MCF 10A (cell line): ENCODE measurements at regions not wholly inside any gene's neighbourhood (a gene's known extent, or its start where the extent isn't known, plus 50 kb on each side); places are given as distances from the start of the nearest gene placed in this dataset.

Experiments used
- BruUV-seq: library from RNA; stranded (reverse); fragments of 400-500 nt; replicated peaks from 2 replicates; lab custom pipeline; 2021; lab: Mats Ljungman, UMichigan
- CTCF ChIA-PET: fragments of 300-600 bp; sonication (Branson Sonifier 250); formaldehyde crosslinking; extraction: SDS; loops from one replicate; lab custom pipeline; 2021; ENCODE audit warnings: antibody characterized with exemption, inconsistent platforms; lab: Yijun Ruan, JAX
- POLR2A ChIA-PET: fragments of 300-600, 350-650 bp; sonication (Branson Sonifier 250); formaldehyde crosslinking; extraction: SDS; loops from one replicate; lab custom pipeline; 2020; ENCODE audit warnings: antibody characterized with exemption, inconsistent platforms; lab: Yijun Ruan, JAX
- DNase-seq: peaks from one replicate; pipeline ENCODE4 v3.0.0-alpha.2; 2018; ENCODE audit not compliant: unreplicated experiment
- H3K27ac Mint-ChIP-seq: one replicate; pipeline ENCODE4 v1.8.0; 2022; ENCODE audit warnings: mild to moderate bottlenecking, low read depth, mixed read lengths; ENCODE audit not compliant: unreplicated experiment
- H3K27me3 Mint-ChIP-seq: one replicate; pipeline ENCODE4 v1.8.0; 2022; ENCODE audit warnings: mixed read lengths; ENCODE audit not compliant: insufficient read depth, unreplicated experiment
- H3K36me3 Mint-ChIP-seq: one replicate; pipeline ENCODE4 v1.8.0; 2022; ENCODE audit warnings: mild to moderate bottlenecking, moderate library complexity, mixed read lengths; ENCODE audit not compliant: insufficient read depth, unreplicated experiment
- H3K4me1 Mint-ChIP-seq: one replicate; pipeline ENCODE4 v1.8.0; 2022; ENCODE audit warnings: mixed read lengths; ENCODE audit not compliant: insufficient read depth, unreplicated experiment
- H3K4me3 Mint-ChIP-seq: one replicate; pipeline ENCODE4 v1.8.0; 2022; ENCODE audit warnings: mild to moderate bottlenecking, moderate library complexity, mixed read lengths; ENCODE audit not compliant: unreplicated experiment
- H3K9me3 Mint-ChIP-seq: one replicate; pipeline ENCODE4 v1.8.0; 2022; ENCODE audit warnings: mixed read lengths; ENCODE audit not compliant: unreplicated experiment
- CTCF ChIP-seq: fragments of 200-600 bp; IDR thresholded peaks from one replicate; pipeline ENCODE4 v1.8.0; 2022; ENCODE audit warnings: antibody characterized with exemption, mild to moderate bottlenecking; ENCODE audit not compliant: unreplicated experiment
- intact Hi-C: fragments of 100-400 bp; cut with micrococcal nuclease; formaldehyde crosslinking; loops from 2 replicates; pipeline ENCODE4 v1.14.1; 2022

GRCh38 chr12:98127336-98127679 is 388.1 kb upstream of the TMPO start:
- Mint-ChIP-seq H3K27me3 (peaks cover 59% of the 10 kb centered on the region), H3K9me3 (no peaks in the 10 kb centered on the region), H3K4me3 (no peak overlapping the region), H3K36me3 (no peaks in the 10 kb centered on the region), H3K4me1 (no peaks in the 10 kb centered on the region), H3K27ac (no peak overlapping the region)
- BruUV-seq, result no TSS peak
- CTCF ChIA-PET, result no interaction called here
- no peak for DNase-seq
- intact Hi-C loops, result no loop called here
- POLR2A ChIA-PET, result no interaction called here
- no peak for TF ChIP-seq CTCF

GRCh38 chr12:98127854-98128253 is 387.5 kb upstream of the TMPO start:
- intact Hi-C loops, result no loop called here
- no peaks in the 10 kb centered on the region for H3K4me1 Mint-ChIP-seq
- no peak for TF ChIP-seq CTCF
- ChIA-PET POLR2A (no interaction called here), CTCF (no interaction called here)
- H3K27ac Mint-ChIP-seq, result no peak overlapping the region
- no TSS peak for BruUV-seq
- DNase-seq, result no peak
- no peak overlapping the region for H3K4me3 Mint-ChIP-seq
- H3K27me3 Mint-ChIP-seq, result peaks cover 55% of the 10 kb centered on the region
- no peaks in the 10 kb centered on the region for H3K36me3 Mint-ChIP-seq
- no peaks in the 10 kb centered on the region for H3K9me3 Mint-ChIP-seq

- no peak for TF ChIP-seq CTCF
- H3K36me3 Mint-ChIP-seq, result no peaks in the 10 kb centered on the region
- no peak for DNase-seq
- no peak overlapping the region for H3K27ac Mint-ChIP-seq
- ChIA-PET POLR2A (no interaction called here), CTCF (interaction anchor here (0.6 kb wide), 2 partner anchors 261 to 1410 kb away, joined by 3 read pairs; no protein-coding TSS in a partner anchor)
- H3K4me1 Mint-ChIP-seq, result no peaks in the 10 kb centered on the region
- H3K9me3 Mint-ChIP-seq, result no peaks in the 10 kb centered on the region
- peaks cover 60% of the 10 kb centered on the region for H3K27me3 Mint-ChIP-seq
- no peak overlapping the region for H3K4me3 Mint-ChIP-seq
- intact Hi-C loops, result no loop called here
- no TSS peak for BruUV-seq
Observed at GRCh38 chr12:98136544-98136943, 378.8 kb upstream of the TMPO start.

- Mint-ChIP-seq H3K27me3 (peaks cover 67% of the 10 kb centered on the region), H3K27ac (no peak overlapping the region), H3K4me3 (no peak overlapping the region), H3K36me3 (no peaks in the 10 kb centered on the region), H3K4me1 (no peaks in the 10 kb centered on the region), H3K9me3 (no peaks in the 10 kb centered on the region)
- TF ChIP-seq CTCF, result no peak
- CTCF ChIA-PET, result interaction anchor here (0.6 kb wide), 1 partner anchor 260 kb away, joined by 3 read pairs; no protein-coding TSS in a partner anchor
- no peak for DNase-seq
- POLR2A ChIA-PET, result no interaction called here
- intact Hi-C loops, result no loop called here
- no TSS peak for BruUV-seq
Observed at GRCh38 chr12:98137278-98137677, 378.1 kb upstream of the TMPO start.
